ENCODE measurements at regions not wholly inside any gene's neighbourhood (a gene's known extent, or its start where the extent isn't known, plus 50 kb on each side); places are given as distances from the start of the nearest gene placed in this dataset.

- no peak for DNase-seq (ENCODE audit: low spot score)
These were observed 733.8 kb upstream of the ALCAM start for GRCh38 chr3:104632947-104633346.

GRCh38 chr3:104635872-104636580 is 730.7 kb upstream of the ALCAM start:
- no peak for DNase-seq (ENCODE audit: low spot score)

GRCh38 chr3:104642827-104643226 is 723.9 kb upstream of the ALCAM start:
- DNase-seq (ENCODE audit: low spot score) = no peak

- no peak for DNase-seq (ENCODE audit: low spot score)
These were observed 720.5 kb upstream of the ALCAM start for GRCh38 chr3:104646196-104646595.

GRCh38 chr3:104648823-104649222 is 717.9 kb upstream of the ALCAM start:
- no peak for DNase-seq (ENCODE audit: low spot score)

- no peak for DNase-seq (ENCODE audit: low spot score)
These were observed 697.6 kb upstream of the ALCAM start for GRCh38 chr3:104669083-104669482.

GRCh38 chr3:104672331-104672730 is 694.4 kb upstream of the ALCAM start:
- DNase-seq (ENCODE audit: low spot score) = no peak

- DNase-seq (ENCODE audit: low spot score) = no peak
These were observed 692.7 kb upstream of the ALCAM start for GRCh38 chr3:104673981-104674380.

- no peak for DNase-seq (ENCODE audit: low spot score)
These were observed 690.5 kb upstream of the ALCAM start for GRCh38 chr3:104676241-104676640.

- no peak for DNase-seq (ENCODE audit: low spot score)
These were observed 688.8 kb upstream of the ALCAM start for GRCh38 chr3:104677932-104678331.

- DNase-seq (ENCODE audit: low spot score) = no peak
These were observed 681.2 kb upstream of the ALCAM start for GRCh38 chr3:104685492-104685891.

GRCh38 chr3:104687362-104687761 is 679.3 kb upstream of the ALCAM start:
- DNase-seq (ENCODE audit: low spot score) = no peak

- no peak for DNase-seq (ENCODE audit: low spot score)
These were observed 670.2 kb upstream of the ALCAM start for GRCh38 chr3:104696470-104696869.

- no peak for DNase-seq (ENCODE audit: low spot score)
These were observed 655.3 kb upstream of the ALCAM start for GRCh38 chr3:104711406-104711805.

GRCh38 chr3:104715972-104716371 is 650.7 kb upstream of the ALCAM start:
- DNase-seq (ENCODE audit: low spot score) = no peak

GRCh38 chr3:104717828-104718196 is 648.9 kb upstream of the ALCAM start:
- DNase-seq (ENCODE audit: low spot score) = no peak

GRCh38 chr3:104723000-104723399 is 643.7 kb upstream of the ALCAM start:
- no peak for DNase-seq (ENCODE audit: low spot score)

GRCh38 chr3:104731074-104731473 is 635.6 kb upstream of the ALCAM start:
- no peak for DNase-seq (ENCODE audit: low spot score)

- DNase-seq (ENCODE audit: low spot score) = no peak
These were observed 632.1 kb upstream of the ALCAM start for GRCh38 chr3:104734627-104735026.

GRCh38 chr3:104735691-104736090 is 631.0 kb upstream of the ALCAM start:
- DNase-seq (ENCODE audit: low spot score) = no peak

GRCh38 chr3:104738271-104738670 is 628.4 kb upstream of the ALCAM start:
- no peak for DNase-seq (ENCODE audit: low spot score)

GRCh38 chr3:104740874-104741379 is 625.8 kb upstream of the ALCAM start:
- no peak for DNase-seq (ENCODE audit: low spot score)

GRCh38 chr3:104742044-104742443 is 624.7 kb upstream of the ALCAM start:
- DNase-seq (ENCODE audit: low spot score) = no peak

- no peak for DNase-seq (ENCODE audit: low spot score)
These were observed 621.4 kb upstream of the ALCAM start for GRCh38 chr3:104745313-104745712.
